Suppressor macrophage (primary cell): ENCODE measurements at regions not wholly inside any gene's neighbourhood (a gene's known extent, or its start where the extent isn't known, plus 50 kb on each side); places are given as distances from the start of the nearest gene placed in this dataset.
A peak's percentile ranks its signal among the peaks of the same experiment; 100 is the strongest.

Source experiments
- DNase-seq, 4 experiments: peaks; one replicate each; pipeline ENCODE4 v3.0.0-alpha.2; 2020 to 2022

DNA sequence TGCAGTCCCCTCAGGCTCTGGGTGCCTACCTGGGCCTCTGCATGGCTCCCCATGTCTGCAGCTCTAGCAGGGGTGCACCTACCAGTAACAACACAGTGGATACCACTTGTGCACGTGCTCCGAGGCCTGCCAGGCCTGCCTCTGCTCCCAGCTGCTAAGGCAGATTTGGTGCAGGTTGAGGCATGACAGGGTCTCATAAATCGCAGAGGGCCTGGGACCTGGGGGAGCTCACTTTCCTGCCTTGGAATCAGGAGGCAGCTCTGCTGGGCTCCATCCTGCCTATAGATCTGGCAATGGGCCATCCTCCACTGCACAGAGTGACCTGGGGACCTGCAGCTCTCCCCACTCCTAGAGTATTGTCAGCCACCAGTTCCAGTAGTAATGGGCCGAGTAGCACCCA, 121.9 kb upstream of the CXCL14 start:
- no peak for DNase-seq

DNA sequence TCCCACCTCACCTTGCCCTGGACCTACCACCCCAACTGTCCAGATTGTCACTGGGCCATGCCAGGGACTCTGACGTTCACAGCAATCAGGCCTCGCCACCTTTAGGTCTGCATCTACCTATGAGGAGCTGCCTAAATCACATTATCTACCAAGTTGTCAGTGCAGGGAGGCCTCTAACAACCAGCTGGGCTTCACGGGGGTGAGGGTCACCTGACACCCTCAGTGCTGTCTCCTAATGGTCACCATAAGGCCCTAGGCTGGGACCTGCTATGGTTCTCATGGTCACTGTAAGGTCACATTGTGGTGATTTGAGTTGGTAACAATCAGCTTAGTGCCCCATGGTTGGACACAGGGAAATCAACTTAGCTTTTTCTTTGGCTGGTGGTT, 119.2 kb upstream of the CXCL14 start:
- no peak for DNase-seq

DNA sequence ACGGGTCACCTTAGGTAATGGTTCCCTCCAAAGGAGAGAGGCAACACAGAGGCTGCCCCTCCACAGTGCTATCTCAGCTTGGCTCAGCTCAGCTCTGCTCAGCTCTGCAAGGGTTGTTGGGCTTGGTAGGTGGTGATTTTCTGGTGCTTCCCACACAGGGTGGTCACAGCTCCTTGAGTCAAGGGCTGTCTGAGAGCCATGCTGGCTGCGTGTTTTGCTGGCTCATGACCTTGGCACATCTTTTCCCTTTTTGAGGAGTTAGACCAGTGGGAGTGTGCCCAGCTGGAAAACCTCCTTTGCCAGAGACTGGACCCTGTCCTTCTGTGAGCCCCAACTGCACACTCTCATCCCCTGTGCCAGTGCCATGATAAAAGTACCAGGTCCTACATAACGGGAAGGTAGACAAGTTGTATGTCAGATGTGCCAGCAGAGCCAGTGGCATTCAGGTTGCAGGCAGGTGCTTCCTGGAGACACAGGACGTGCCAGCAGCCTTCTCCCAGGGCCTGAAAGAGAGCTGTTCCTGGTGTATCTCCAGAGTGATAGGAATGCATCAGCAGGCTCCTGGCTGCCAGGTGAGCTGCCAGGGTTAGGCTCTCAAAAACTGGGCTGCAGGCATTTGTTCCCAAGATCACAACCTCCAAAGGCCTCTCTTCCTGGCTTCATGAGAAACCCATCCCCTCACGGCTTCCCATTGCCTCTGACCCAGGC, 118.6 kb upstream of the CXCL14 start:
- DNase-seq = no peak

DNA sequence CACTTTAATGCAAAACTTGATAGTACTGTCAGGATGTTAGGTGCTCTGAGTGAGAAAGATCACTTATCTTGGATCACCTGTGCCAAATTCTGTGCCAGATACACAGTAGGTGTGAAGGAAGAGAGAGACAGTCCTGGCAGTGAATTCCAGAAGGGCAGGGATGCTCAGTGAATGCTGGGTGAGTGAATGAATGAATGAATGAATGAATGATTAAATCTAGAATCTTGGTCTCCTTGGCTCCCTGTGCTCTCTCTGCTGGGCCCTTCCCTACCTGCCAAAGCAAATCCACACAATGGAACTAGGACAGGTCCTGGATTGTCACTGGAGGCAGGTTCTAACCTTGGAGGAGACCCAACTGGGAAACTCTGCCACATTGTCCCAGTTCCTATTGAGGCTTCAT, 117.5 kb upstream of the CXCL14 start:
- no peak for DNase-seq

DNA sequence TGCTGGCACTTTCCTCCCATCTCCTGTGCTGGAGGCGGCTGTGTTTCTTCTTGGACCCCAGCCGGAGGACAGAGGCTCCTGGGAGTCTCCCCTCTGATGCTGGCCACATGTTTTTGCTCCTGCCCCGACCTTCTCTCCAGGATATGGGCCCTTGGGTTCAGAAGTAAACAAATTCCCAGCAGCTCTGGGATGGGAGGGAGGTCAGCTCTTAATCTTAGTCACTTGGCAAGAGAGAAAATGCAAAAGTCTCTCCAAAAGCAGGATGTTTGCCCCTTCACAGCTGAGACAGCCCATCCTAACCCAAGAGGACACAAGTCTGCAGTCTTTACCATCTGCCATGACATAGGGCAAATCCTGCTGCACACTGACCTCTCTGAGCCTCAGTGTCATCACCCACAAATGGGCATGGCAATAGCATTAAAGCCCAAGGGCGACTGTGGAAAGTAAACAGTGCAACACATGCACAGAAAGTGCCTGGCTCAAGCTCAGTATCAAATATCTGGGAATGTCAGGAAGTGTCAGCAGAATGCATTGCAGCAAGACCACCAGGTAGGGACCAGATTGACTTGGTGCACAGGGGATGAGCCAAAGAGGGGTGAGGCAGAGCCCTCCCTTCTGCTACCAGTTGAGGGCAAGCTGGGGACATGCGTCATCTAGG, 117.0 kb upstream of the CXCL14 start:
- no peak for DNase-seq

DNA sequence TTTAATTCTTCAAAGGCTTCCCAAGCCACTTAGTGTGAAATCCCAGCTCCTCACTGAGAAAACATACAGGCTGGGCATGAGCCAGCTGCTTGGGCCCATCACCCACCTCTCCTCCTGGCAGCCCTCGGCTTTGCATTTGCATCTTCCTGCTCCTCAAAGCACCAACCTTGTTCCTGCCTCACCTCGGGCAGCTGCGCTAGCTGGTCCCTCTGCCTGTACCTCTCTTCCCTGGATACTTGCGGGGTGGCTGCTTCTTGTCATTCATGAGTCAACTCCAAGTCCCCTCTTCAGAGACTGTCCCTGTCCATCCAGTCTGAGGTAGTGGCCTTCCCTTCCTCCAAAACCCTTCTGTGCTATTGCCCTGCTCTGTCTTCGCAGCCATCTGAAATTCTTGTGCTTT, 116.1 kb upstream of the CXCL14 start:
- no peak for DNase-seq

DNA sequence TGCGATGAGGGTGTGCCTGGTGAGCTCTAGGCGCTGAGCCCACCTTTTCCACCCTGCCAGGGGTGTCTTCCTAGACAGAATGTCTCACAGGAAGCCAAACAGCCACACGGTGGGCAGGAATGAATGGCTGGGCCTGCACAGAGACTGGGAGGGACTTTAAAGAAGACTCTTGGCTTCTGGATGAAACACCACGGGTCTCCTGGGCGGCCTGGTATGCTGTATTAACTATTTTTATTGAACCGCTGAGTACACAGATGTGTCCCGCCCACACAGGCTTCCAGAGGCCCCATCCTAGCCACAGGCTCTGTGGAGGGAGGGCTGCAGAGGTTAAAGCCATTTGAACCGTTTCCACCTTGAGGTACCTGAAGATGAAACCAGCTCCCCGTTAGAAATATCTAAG, 115.2 kb upstream of the CXCL14 start:
- DNase-seq = no peak

DNA sequence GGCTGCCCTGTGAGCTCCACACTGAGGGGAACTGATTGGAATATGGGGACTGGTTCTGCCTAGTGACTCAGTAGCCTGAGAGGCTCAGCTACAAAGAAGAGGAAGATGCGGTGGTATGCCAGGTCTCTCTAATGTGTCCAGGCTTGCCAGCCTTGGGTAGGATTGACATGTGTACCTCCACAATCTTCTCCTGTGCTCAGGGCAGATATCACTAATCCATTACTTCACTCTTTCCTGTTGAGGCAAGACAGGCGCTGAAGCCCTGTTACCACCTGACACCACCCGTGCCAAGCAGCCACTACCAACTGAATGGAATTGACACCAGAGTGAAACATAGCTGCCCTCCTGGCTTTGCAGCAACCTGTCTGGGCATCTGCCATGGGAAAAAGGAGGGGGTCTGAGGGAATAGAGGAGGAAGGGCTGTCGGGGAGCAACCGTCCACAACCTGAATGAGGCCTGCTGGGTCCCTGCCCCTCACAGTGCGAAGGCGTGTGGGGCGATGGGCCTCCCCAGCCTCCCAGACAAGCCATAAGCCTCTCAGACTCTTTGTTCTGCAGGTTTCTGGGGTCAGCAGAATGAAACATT, 114.7 kb upstream of the CXCL14 start:
- DNase-seq = no peak

DNA sequence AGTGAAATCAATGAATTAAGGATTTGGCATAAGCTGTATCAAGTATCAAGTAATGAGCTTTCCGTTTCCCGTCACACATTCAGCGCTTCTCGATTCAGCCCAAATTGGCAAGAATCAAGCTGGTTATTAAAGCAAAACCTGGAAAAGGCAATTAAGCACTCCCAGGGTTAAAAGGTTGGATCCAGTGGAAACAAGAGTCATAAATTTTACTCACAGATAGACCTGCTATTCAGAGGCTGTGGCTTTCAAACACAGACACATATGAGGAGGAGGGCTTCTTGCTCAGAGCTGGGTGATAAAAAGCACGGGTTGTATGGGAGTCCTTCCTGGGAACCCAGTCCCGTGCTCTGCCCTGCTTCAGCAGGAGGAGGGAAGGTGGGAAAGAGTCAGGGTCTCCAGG, 112.3 kb upstream of the CXCL14 start:
- no peak for DNase-seq

DNA sequence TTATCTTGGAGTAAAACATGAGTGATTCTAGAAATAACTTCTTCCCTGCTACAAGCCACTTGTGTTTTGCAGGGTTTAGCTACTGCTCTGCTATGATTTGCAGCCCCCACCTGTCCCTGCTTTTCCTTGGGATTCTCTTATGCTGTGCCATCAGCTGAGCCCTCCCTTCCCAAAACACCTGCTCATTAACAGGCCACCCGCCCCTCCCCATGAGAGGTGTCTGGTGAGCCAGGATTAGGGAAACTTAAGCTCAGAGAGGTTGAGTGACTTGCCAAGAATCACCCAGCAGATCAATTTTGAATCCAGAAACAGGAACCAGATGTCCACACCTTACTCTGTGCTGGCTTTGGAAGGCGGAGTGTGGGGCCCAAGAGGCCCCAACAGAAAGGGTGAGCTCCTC, 111.7 kb upstream of the CXCL14 start:
- no peak for DNase-seq

DNA sequence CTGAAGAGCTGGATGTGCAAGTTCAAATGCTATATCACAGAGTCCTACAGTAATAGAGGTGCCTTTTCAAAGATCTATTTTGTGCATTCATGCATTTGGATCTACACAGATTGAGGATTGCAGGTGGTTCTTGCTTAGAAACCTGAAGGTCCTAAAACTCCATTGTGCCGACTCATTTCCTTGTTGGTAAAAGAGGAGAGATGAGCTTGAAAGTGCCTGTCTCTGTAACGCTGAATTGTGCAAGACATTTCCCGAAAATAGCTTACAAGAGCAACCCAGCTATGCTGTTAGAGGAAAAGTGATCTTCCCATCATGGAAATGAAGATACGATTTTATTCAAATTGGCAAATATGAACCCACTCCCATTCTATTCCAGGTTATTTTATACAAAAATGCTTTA, 110.7 kb upstream of the CXCL14 start:
- peak in 1 of 4 experiments; percentile 12 for DNase-seq

DNA sequence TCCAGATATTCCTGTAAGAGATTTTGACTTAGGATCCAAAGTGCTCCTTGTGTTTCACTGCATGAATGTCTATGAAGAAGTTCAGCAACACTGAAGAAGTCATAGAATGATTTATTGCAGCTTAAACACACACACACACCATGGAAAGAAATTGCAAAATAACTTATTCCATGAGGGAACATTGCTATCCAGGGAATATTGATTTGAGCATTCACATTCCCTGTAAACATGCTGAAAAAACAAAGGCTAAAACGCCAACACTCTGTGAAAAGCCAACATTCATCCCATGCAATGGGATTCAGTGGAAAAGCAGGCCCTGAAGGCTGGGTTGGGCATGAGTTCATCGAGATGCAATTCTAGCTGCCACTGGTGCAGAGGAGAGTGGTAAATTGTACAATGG, 109.6 kb upstream of the CXCL14 start:
- no peak for DNase-seq

DNA sequence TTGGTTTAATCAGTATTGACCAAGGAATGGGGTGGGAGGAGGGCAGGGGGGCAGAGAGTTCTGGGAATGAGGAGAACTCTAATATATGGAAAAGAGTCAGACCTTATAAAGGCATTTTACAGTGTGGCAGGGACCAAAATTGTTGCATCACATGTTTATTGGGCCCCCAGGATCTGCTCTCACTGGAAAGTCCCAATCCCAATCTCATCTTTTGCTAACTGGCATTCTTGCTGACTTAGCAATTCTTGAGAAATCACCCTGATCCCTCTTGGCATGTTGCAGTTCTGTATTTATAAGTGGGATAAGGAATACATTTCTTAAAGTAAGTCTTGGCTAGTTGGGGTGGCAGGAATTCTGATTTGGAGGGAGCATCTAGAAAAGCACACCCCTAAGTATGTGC, 104.4 kb upstream of the CXCL14 start:
- DNase-seq = no peak

DNA sequence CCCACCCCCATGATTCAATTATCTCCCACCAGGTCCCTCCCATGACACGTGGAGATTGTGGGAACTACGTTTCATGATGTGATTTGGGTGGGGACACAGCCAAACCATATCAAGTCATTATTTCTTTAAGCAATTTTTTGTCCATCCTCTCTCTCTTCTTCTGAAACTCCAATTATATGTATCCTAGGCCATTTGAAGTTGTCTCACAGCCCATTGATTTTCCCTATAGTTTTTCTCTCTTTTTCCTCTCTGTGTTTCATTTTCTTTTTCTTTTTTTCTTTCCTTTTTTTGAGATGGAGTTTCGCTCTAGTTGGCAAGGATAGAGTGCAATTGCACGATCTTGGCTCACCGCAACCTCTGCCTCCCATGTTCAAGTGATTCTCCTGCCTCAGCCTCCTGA, 101.9 kb upstream of the CXCL14 start:
- DNase-seq = no peak

DNA sequence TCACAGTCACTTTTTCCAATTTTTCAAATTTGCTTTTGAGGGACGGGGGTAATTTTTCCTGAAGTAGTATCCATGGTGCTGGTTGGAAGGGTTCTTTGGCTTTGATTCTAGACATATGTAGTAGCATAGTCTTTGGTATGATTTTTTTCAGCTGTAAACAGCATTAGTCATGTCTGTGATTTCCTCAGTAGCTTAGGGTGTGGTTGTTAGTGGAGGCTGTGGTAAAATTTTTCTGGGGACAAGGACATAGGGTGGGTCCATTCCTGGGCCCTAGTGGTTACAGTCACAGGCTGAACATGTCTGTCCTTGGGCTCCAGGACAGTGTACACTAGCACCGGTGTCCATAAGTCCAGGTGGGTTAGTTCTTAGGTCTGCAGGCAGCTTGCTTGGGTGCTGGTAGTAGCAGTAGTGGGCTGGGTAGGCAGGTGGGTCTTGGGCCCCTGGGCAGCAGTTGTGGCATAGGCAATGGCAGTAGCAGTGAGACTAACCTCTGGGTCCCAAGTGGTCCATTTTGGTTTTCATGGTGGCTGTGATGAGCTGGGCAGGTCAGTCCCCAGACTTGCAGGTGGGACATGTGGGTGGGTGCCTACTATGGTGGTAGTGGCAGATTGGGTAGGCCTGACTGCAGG, 100.0 kb upstream of the CXCL14 start:
- DNase-seq = no peak

DNA sequence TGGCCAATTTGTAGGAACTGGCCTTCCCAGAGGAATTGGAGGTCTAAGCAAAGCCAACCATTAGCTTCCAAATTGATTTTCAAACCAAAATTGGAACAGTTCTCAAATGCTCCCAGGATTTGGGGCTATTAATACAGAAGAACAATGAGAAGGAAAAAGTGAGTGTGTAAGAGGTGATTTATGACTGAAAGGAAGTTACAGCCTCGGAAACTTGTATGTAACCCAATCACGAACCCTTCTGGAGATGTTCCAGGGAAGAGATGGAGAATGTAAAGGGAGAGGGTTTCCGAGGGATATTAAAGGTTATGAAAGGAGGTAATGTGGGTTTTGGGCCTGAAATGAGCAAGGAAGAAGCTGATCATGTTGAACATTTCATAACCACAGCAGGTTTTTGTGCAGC, 93.2 kb upstream of the CXCL14 start:
- DNase-seq = no peak

DNA sequence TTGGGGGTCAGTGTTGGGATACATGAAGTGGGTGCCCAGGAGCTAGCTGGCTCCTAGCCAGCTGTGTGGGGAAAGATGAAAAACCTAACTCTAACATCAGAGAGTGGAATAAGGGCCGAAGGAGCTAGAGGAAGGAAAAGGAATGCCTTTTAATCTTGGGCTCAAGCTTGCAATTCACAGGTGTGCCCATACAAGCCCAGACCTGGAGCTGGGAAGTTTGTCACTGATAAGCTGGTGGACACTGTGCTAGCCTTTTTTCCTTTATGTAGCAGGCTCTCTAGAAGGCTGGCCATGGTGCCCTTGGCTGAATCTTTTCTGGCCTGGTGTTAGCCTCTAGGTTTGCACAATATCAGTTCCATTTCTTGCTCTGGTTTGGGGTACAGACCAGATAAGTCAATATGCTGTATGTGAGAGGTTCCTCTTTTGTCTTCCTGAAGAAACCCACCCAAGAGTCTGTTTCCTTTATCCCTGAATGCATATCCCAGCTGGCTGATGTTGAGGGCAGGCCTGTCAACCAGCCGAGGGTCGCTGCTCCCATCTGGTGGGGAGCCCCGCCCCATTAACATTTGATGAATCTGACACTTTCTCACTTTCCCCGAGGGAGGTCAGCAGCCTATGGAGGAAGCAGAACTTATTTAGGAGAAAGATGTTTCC, 92.4 kb upstream of the CXCL14 start:
- no peak for DNase-seq

DNA sequence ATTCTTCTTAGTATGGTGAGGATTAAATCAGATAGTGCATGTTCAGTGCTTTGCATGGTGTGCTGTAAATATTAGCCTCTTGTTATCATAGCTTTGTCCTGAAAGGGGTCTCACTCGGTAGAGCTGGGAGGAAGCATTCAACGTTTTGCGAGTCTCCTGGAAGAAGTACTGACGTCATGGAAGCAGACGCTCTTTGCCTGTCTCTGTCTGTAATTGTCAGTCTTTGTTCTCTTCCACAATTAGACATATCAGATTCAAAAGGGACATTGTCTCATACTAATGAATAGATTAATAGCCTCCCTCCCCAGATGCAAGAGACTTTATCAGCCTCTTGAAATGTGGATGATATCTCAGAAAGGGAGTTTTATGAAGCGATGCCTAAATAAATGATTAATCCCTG, 91.8 kb upstream of the CXCL14 start:
- DNase-seq = no peak

DNA sequence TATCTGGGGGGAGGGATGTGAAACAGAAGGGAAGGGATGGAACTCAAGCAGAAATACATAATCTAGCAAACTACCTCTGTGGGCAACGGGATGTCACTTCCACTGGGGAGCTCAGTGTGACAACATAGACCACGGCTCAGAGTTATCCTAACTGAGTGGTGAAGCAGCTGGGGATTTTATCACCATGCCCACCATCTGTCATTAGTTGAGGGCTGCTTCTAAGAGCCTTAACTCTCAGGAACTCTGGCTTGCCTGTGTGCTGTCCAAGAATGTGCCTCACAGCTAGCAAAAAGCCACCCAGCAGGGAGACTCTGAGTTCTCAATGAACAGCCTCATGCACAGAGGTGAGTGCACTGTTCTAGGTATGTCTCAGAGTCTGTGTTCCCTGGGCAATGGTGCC, 90.6 kb upstream of the CXCL14 start:
- DNase-seq = no peak

DNA sequence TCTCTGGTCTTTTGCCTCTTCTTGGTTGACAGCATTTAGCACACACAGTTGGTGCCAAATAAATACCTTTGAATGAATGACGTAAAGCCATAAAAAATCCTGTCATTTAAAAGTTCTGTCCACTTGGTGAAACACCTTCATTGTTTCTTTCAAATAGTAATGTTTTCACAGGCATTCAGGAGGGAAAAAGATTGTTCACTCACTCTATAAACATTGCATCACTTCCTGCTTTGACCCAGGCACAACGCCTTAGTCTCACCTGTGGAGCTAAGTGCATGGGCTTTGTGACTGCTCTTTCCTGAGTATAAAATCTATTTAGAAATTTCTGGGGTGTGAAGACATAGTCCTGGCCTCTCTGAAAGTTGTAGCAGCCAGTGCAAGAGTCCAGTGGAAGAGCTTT, 88.9 kb upstream of the CXCL14 start:
- DNase-seq = no peak

DNA sequence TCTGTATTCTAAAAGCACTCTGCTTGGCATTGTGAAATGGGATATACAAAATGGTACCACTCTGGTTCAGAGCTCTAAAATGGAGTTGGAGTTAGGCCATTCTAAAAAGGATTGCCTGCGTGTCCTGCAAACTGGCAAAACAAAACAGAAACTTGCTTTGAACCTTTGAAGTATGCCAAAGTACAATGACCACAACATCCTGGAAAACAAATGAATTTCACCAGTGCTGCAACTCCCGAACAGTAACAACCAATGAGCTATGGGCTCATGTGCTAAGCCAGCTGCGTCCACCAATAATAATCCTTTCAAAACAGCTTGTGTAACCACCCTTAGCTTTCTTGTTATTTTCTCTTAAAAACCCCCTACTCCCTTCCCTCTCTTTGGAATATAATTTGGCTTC, 88.4 kb upstream of the CXCL14 start:
- DNase-seq = no peak

DNA sequence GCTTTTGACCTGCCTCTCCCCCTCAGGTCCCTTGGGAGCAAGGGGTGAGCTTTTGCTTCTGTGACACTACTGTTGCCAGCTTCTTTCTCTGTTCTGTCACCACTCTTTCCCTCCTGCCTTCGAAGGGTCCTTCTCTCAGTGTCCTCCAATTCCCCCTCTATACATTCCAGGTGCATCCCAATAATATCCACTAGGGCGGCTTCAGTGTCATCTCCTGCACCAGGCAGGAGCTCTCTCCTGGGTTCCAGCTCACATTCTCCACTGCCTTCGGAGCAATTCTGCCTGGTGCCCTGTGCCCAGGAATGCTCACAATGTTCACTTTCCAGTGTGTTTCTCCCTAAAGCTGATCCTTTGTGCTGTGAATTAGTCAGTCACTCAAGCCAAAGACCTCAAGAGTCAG, 83.9 kb upstream of the CXCL14 start:
- DNase-seq = no peak

DNA sequence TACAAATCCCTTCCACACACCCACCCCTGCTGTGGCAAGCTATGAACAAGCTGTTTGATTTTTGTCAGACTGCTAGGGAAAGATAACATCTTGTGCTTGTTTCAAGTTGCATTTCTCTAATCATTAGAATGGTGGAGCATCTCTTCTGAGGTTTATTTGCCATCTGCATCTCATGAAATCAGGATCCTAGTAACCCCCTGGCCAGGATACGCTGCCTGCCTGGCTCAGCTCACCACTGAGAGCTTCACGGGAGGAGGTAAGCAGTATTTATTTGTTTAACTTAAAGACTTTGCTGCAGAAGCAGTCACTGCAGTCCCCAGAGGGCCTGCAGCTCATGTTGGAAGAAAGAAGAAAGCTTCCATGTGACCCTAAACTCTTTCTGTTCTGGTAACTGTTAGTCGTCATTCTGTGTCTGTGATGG, 83.3 kb upstream of the CXCL14 start:
- no peak for DNase-seq
